ENCODE measurements at regions not wholly inside any gene's neighbourhood (a gene's known extent, or its start where the extent isn't known, plus 50 kb on each side); places are given as distances from the start of the nearest gene placed in this dataset.

DNA sequence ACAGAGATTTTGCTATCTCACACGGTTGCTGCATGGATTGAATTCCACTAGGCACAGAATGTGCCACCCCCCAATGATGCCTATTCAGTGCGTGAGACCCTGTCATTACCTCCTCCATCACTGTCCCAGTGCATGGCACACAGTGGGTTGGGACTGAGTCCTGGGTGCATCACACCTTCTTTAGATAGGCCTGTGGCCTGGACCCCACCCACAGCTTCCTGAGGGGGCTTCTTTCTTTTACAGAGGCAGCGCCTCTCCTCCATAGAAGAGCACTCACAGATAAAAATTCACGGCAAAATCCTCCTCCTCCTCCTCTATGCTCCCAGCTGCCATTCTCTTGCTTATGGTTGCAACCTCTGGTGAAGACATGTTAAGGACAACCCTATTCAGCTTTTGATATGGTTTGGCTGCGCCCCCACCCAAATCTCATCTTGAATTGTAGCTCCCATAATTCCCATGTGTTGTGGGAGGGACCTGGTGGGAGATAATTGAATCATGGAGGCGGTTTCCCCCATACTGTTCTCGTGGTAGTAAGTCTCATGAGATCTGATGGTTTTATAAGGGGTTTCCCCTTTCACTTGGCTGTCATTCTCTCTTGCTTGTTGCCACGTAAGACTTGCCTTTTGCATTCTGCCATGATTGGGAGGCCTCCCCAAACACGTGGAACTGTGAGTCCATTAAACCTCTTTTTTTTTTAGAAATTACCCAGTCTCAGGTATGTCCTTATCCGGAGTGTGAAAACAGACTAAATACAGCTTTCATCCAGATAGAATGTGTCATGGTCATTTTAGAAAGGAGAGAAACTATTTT is 147.6 kb downstream of the KLF13 start:
- TF ChIP-seq, protein P1, sequence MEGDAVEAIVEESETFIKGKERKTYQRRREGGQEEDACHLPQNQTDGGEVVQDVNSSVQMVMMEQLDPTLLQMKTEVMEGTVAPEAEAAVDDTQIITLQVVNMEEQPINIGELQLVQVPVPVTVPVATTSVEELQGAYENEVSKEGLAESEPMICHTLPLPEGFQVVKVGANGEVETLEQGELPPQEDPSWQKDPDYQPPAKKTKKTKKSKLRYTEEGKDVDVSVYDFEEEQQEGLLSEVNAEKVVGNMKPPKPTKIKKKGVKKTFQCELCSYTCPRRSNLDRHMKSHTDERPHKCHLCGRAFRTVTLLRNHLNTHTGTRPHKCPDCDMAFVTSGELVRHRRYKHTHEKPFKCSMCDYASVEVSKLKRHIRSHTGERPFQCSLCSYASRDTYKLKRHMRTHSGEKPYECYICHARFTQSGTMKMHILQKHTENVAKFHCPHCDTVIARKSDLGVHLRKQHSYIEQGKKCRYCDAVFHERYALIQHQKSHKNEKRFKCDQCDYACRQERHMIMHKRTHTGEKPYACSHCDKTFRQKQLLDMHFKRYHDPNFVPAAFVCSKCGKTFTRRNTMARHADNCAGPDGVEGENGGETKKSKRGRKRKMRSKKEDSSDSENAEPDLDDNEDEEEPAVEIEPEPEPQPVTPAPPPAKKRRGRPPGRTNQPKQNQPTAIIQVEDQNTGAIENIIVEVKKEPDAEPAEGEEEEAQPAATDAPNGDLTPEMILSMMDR (IDR thresholded peaks at IDR 0.05), result no peak
- TF ChIP-seq POLR2A (IDR thresholded peaks at IDR 0.05), result no peak
